ENCODE measurements at regions not wholly inside any gene's neighbourhood (a gene's known extent, or its start where the extent isn't known, plus 50 kb on each side); places are given as distances from the start of the nearest gene placed in this dataset.

GRCh38 chrX:28189011-28189410, 207.8 kb upstream of the DCAF8L1 start:
- WGBS, 2 donors = 63 to 71% methylated on average over 1 of the region's 1 CpG

GRCh38 chrX:28188526-28188925, 207.3 kb upstream of the DCAF8L1 start:
- intact Hi-C loops (cut with DNase I) = no loop called here
- Histone ChIP-seq H3K36me3 (replicated peaks in 1 of 2; ENCODE audit: insufficient read depth in 1 of 2, low read depth in 2 of 2) (no peaks in the 10 kb centered on the region), H3K4me3 (no peak overlapping the region), H3K27ac (no peak overlapping the region), H3K9me3 (no peaks in the 10 kb centered on the region), H3K4me1 (no peaks in the 10 kb centered on the region), H3K27me3 (no peaks in the 10 kb centered on the region)
- WGBS, 2 donors = 29 to 33% methylated on average over 1 of the region's 1 CpG
- ATAC-seq (no peak), DNase-seq (no peak)
- TF ChIP-seq POLR2A (IDR thresholded peaks at IDR 0.05) (no peak), CTCF (IDR thresholded peaks at IDR 0.05) (no peak)

More at GRCh38 chrX:28189011-28189410, 207.8 kb upstream of the DCAF8L1 start:
- Histone ChIP-seq H3K4me1 (no peaks in the 10 kb centered on the region), H3K36me3 (replicated peaks in 1 of 2; ENCODE audit: insufficient read depth in 1 of 2, low read depth in 2 of 2) (no peaks in the 10 kb centered on the region), H3K4me3 (no peak overlapping the region), H3K27ac (no peak overlapping the region), H3K9me3 (no peaks in the 10 kb centered on the region), H3K27me3 (no peaks in the 10 kb centered on the region)
- no peak for ATAC-seq
- no peak for DNase-seq
- TF ChIP-seq POLR2A (IDR thresholded peaks at IDR 0.05) (no peak), CTCF (IDR thresholded peaks at IDR 0.05) (no peak)
- intact Hi-C loops (cut with DNase I) = no loop called here

GRCh38 chrX:28180096-28180495, 198.8 kb upstream of the DCAF8L1 start:
- Histone ChIP-seq H3K4me3 (no peak overlapping the region), H3K27ac (no peak overlapping the region), H3K9me3 (no peaks in the 10 kb centered on the region), H3K36me3 (replicated peaks in 1 of 2; ENCODE audit: insufficient read depth in 1 of 2, low read depth in 2 of 2) (no peaks in the 10 kb centered on the region), H3K4me1 (no peaks in the 10 kb centered on the region), H3K27me3 (no peaks in the 10 kb centered on the region)
- intact Hi-C loops (cut with DNase I) = no loop called here
- no peak for ATAC-seq
- no peak for DNase-seq
- 20 to 66% methylated on average over 1 to 2 of the region's 2 CpGs for WGBS, 2 donors
- TF ChIP-seq POLR2A (IDR thresholded peaks at IDR 0.05) (no peak), CTCF (IDR thresholded peaks at IDR 0.05) (no peak)

GRCh38 chrX:28178206-28178605, 197.0 kb upstream of the DCAF8L1 start:
- Histone ChIP-seq H3K27me3 (no peaks in the 10 kb centered on the region), H3K36me3 (replicated peaks in 1 of 2; ENCODE audit: insufficient read depth in 1 of 2, low read depth in 2 of 2) (no peaks in the 10 kb centered on the region), H3K9me3 (no peaks in the 10 kb centered on the region), H3K4me3 (no peak overlapping the region), H3K4me1 (no peaks in the 10 kb centered on the region), H3K27ac (no peak overlapping the region)
- 71% methylated on average over 1 of the region's 1 CpG; no CpG with 5 or more reads in 1 of the 2 donors for WGBS, 2 donors
- TF ChIP-seq POLR2A (IDR thresholded peaks at IDR 0.05) (no peak), CTCF (IDR thresholded peaks at IDR 0.05) (no peak)
- ATAC-seq = no peak
- intact Hi-C loops (cut with DNase I) = no loop called here
- DNase-seq = no peak

GRCh38 chrX:28177202-28177601, 196.0 kb upstream of the DCAF8L1 start:
- 39 to 60% methylated on average over 1 to 4 of the region's 4 CpGs for WGBS, 2 donors
- no peak overlapping the region for H3K27ac ChIP-seq
- ATAC-seq (no peak), DNase-seq (peak in 1 of 4 donors; percentile 15)
- no peaks in the 10 kb centered on the region for H3K4me1 ChIP-seq
- H3K27me3 ChIP-seq = no peaks in the 10 kb centered on the region
- TF ChIP-seq CTCF (IDR thresholded peaks at IDR 0.05) (no peak), POLR2A (IDR thresholded peaks at IDR 0.05) (no peak)
- no peaks in the 10 kb centered on the region for H3K9me3 ChIP-seq
- intact Hi-C loops (cut with DNase I) = no loop called here
- H3K36me3 ChIP-seq (replicated peaks in 1 of 2; ENCODE audit: insufficient read depth in 1 of 2, low read depth in 2 of 2) = no peaks in the 10 kb centered on the region
- H3K4me3 ChIP-seq = no peak overlapping the region
